IMR-90 (cell line): ENCODE measurements at regions not wholly inside any gene's neighbourhood (a gene's known extent, or its start where the extent isn't known, plus 50 kb on each side); places are given as distances from the start of the nearest gene placed in this dataset.
A peak's percentile ranks its signal among the peaks of the same experiment; 100 is the strongest.

ENCODE experiments used
- ATAC-seq: fragments of 200-7000 bp; cut with Tn5 transposase; 2 replicates; pipeline ENCODE4 v1.9.1; 2020; ENCODE audit warnings: low read depth, mild to moderate bottlenecking, moderate library complexity
- BruUV-seq: library from RNA; stranded (reverse); fragments of 400-500 nt; replicated peaks from 2 replicates; lab custom pipeline; 2021; lab: Mats Ljungman, UMichigan
- CTCF ChIA-PET: fragments of 300-600 bp; formaldehyde crosslinking; extraction: SDS; loops from one replicate; lab custom pipeline; 2021; ENCODE audit warnings: antibody characterized with exemption; lab: Yijun Ruan, JAX
- POLR2A ChIA-PET: fragments of 300-600 bp; sonication (Branson Sonifier 250); formaldehyde crosslinking; loops from one replicate; lab custom pipeline; 2022; ENCODE audit warnings: antibody characterized with exemption; ENCODE audit not compliant: unreplicated experiment; lab: Charles Lee
- DNase-seq: peaks from one replicate; pipeline ENCODE4 v3.0.0; 2013
- H2AFZ ChIP-seq: replicated peaks from 2 replicates; pipeline ENCODE3; 2013; ENCODE audit warnings: low read length, mild to moderate bottlenecking; ENCODE audit not compliant: poor library complexity
- H2AK5ac ChIP-seq: 2 replicates; pipeline ENCODE4 v1.6.1; 2013; ENCODE audit warnings: low read depth, low read length, inconsistent platforms
- H2AK9ac ChIP-seq: replicated peaks from 2 replicates; pipeline ENCODE3; 2013; ENCODE audit warnings: mild to moderate bottlenecking, low read depth, low read length, moderate library complexity; ENCODE audit not compliant: poor library complexity
- H2BK120ac ChIP-seq: 2 replicates; pipeline ENCODE4 v1.6.1; 2013; ENCODE audit warnings: low read depth, low read length, inconsistent platforms
- H2BK15ac ChIP-seq: 3 replicates; pipeline ENCODE4 v1.6.1; 2013; ENCODE audit warnings: low read depth, low read length, inconsistent platforms
- H2BK20ac ChIP-seq: 2 replicates; pipeline ENCODE4 v1.6.1; 2013; ENCODE audit warnings: low read depth, mild to moderate bottlenecking, inconsistent platforms, low read length, moderate library complexity
- H2BK5ac ChIP-seq: 2 replicates; pipeline ENCODE4 v1.6.1; 2013; ENCODE audit warnings: mild to moderate bottlenecking, low read depth, low read length, inconsistent platforms; ENCODE audit not compliant: poor library complexity, severe bottlenecking
- H3K14ac ChIP-seq: replicated peaks from 2 replicates; pipeline ENCODE4 v1.6.1; 2013; ENCODE audit warnings: low read depth, low read length, inconsistent platforms
- H3K18ac ChIP-seq: 2 replicates; pipeline ENCODE4 v1.6.1; 2013; ENCODE audit warnings: low read depth, low read length, control low read depth
- H3K23ac ChIP-seq: 2 replicates; pipeline ENCODE4 v1.6.1; 2013; ENCODE audit warnings: low read depth, low read length, inconsistent platforms
- H3K27ac ChIP-seq: 2 replicates; pipeline ENCODE4 v1.5.1; 2013; ENCODE audit warnings: mild to moderate bottlenecking, control low read depth, low read length; ENCODE audit not compliant: insufficient read depth
- H3K27me3 ChIP-seq: 2 replicates; pipeline ENCODE4 v1.6.1; 2013; ENCODE audit warnings: low read length; ENCODE audit not compliant: control insufficient read depth, insufficient read depth
- H3K36me3 ChIP-seq: 2 replicates; pipeline ENCODE4 v1.6.1; 2013; ENCODE audit warnings: low read length, mixed read lengths; ENCODE audit not compliant: control insufficient read depth, insufficient read depth
- H3K4ac ChIP-seq: 2 replicates; pipeline ENCODE4 v1.6.1; 2013; ENCODE audit warnings: low read depth, low read length, inconsistent platforms
- H3K4me1 ChIP-seq: 2 replicates; pipeline ENCODE4 v1.6.1; 2013; ENCODE audit warnings: low read length, mixed read lengths; ENCODE audit not compliant: control insufficient read depth, insufficient read depth
- H3K4me2 ChIP-seq: 2 replicates; pipeline ENCODE4 v1.6.1; 2013; ENCODE audit warnings: low read depth, mild to moderate bottlenecking, control low read depth, low read length, moderate library complexity
- H3K4me3 ChIP-seq: 2 replicates; pipeline ENCODE4 v1.5.1; 2013; ENCODE audit warnings: low read depth, mild to moderate bottlenecking, control low read depth, low read length, moderate library complexity; ENCODE audit not compliant: insufficient read depth
- H3K56ac ChIP-seq: 2 replicates; pipeline ENCODE4 v1.6.1; 2013; ENCODE audit warnings: low read length, inconsistent platforms; ENCODE audit not compliant: insufficient read depth; ENCODE audit errors: extremely low read depth
- H3K79me1 ChIP-seq, 2 experiments: 2 replicates each; pipeline ENCODE4 v1.6.1; 2013; ENCODE audit warnings: low read length in 2 of 2, inconsistent platforms in 1 of 2, low read depth in 1 of 2
- H3K9ac ChIP-seq: 2 replicates; pipeline ENCODE4 v1.6.1; 2013; ENCODE audit warnings: low read depth, low read length, control low read depth
- H3K9me1 ChIP-seq: 2 replicates; pipeline ENCODE4 v1.6.1; 2013; ENCODE audit warnings: low read length, inconsistent platforms; ENCODE audit not compliant: insufficient read depth
- H3K9me3 ChIP-seq: 2 replicates; pipeline ENCODE4 v1.6.1; 2013; ENCODE audit warnings: low read length; ENCODE audit not compliant: control insufficient read depth, insufficient read depth
- H4K20me1 ChIP-seq: 2 replicates; pipeline ENCODE4 v1.6.1; 2013; ENCODE audit warnings: low read length, inconsistent platforms; ENCODE audit not compliant: insufficient read depth
- H4K5ac ChIP-seq: 2 replicates; pipeline ENCODE4 v1.6.1; 2013; ENCODE audit warnings: mild to moderate bottlenecking, low read depth, low read length, control low read depth
- H4K8ac ChIP-seq, 2 experiments: 2 replicates each; pipeline ENCODE4 v1.6.1; 2013; ENCODE audit warnings: low read depth in 2 of 2, low read length in 2 of 2, control low read depth in 1 of 2, inconsistent platforms in 1 of 2
- H4K91ac ChIP-seq: 2 replicates; pipeline ENCODE4 v1.6.1; 2013; ENCODE audit warnings: low read depth, low read length, inconsistent platforms; ENCODE audit not compliant: insufficient read depth
- CHD1 ChIP-seq: IDR thresholded peaks from 2 replicates; pipeline ENCODE4 v1.6.1; 2012; ENCODE audit warnings: low read depth, low read length, improper control_type of control experiment
- FOS ChIP-seq: fragments of 150-350 bp; IDR thresholded peaks from 2 replicates; pipeline ENCODE4 v1.6.1; 2016; ENCODE audit warnings: low read depth, low read length
- MAFK ChIP-seq: IDR thresholded peaks from 2 replicates; pipeline ENCODE4 v1.6.1; 2012; ENCODE audit warnings: low read depth, low read length, improper control_type of control experiment
- MAZ ChIP-seq: IDR thresholded peaks from 2 replicates; pipeline ENCODE4 v1.6.1; 2012; ENCODE audit warnings: low read depth, mild to moderate bottlenecking, low read length, improper control_type of control experiment, moderate library complexity, borderline replicate concordance
- MXI1 ChIP-seq: IDR thresholded peaks from 2 replicates; pipeline ENCODE4 v1.6.1; 2012; ENCODE audit warnings: low read depth, mild to moderate bottlenecking, low read length, moderate library complexity, borderline replicate concordance
- NFE2L2 ChIP-seq: fragments of 150-350 bp; IDR thresholded peaks from 2 replicates; pipeline ENCODE4 v1.6.1; 2016; ENCODE audit warnings: low read depth, mild to moderate bottlenecking, low read length
- POLR2A ChIP-seq: IDR thresholded peaks from 2 replicates; pipeline ENCODE4 v1.6.1; 2012; ENCODE audit warnings: mild to moderate bottlenecking, low read depth, low read length
- RCOR1 ChIP-seq: IDR thresholded peaks from 2 replicates; pipeline ENCODE4 v1.6.1; 2012; ENCODE audit warnings: mild to moderate bottlenecking, low read length, improper control_type of control experiment; ENCODE audit not compliant: insufficient replicate concordance
- RFX5 ChIP-seq: IDR thresholded peaks from 2 replicates; pipeline ENCODE4 v1.8.0; 2012; ENCODE audit warnings: low read depth, mild to moderate bottlenecking, low read length, moderate library complexity
- SMC3 ChIP-seq: fragments of 150-350 bp; IDR thresholded peaks from 2 replicates; pipeline ENCODE4 v1.6.1; 2016; ENCODE audit warnings: low read depth, mild to moderate bottlenecking, antibody characterized with exemption, low read length, moderate library complexity
- WGBS, 2 experiments: methylation state at CpG; one replicate each; pipeline versions ENCODE4 v1.1.5 to v1.1.7; 2013; ENCODE audit warnings: missing lambda C conversion rate in 2 of 2; ENCODE audit not compliant: insufficient read length in 1 of 2; ENCODE audit errors: extremely low coverage in 2 of 2; 5-methylcytosine and 5-hydroxymethylcytosine counted together
- dilution Hi-C: fragments of 300-500 bp; cut with HindIII; formaldehyde crosslinking; loops from one replicate; pipeline ENCODE4 v1.14.3; 2018; ENCODE audit warnings: low sequenced_read_pairs; ENCODE audit not compliant: unreplicated experiment
- in situ Hi-C: fragments of 300-500 bp; cut with MboI; formaldehyde crosslinking; loops from 3 replicates; pipeline ENCODE4 v1.14.3; 2019; ENCODE audit warnings: low sequenced_read_pairs, inconsistent platforms, mixed read lengths
- intact Hi-C: fragments of 100-400 bp; cut with micrococcal nuclease; formaldehyde crosslinking; loops from 2 replicates; pipeline ENCODE4 v1.10.0; 2022
- TF ChIP-seq, protein P1 (sequence below): fragments of 150-350 bp; IDR thresholded peaks from 2 replicates; pipeline ENCODE4 v1.6.1; 2017; ENCODE audit warnings: mild to moderate bottlenecking, antibody characterized with exemption, low read length, low read depth
- TF ChIP-seq, protein P2 (sequence below): conservative IDR thresholded peaks from 2 replicates; pipeline ENCODE4 v1.5.1; 2012; ENCODE audit warnings: mild to moderate bottlenecking, low read depth, low read length, improper control_type of control experiment

GRCh38 chr2:185990861-185991525 lies 252.4 kb downstream of the FSIP2 start:
- Histone ChIP-seq H3K14ac (no peak overlapping the region), H3K27ac (no peak overlapping the region), H3K9ac (no peak overlapping the region), H2AK5ac (no peak overlapping the region), H2BK15ac (no peak overlapping the region), H3K23ac (no peak overlapping the region), H3K56ac (no peak overlapping the region), H3K27me3 (no peaks in the 10 kb centered on the region), H3K4me1 (no peaks in the 10 kb centered on the region), H3K36me3 (no peaks in the 10 kb centered on the region), H3K4ac (no peak overlapping the region), H2BK20ac (no peak overlapping the region), H2AFZ (no peak overlapping the region), H3K4me2 (no peak overlapping the region), H4K20me1 (no peaks in the 10 kb centered on the region), H3K4me3 (no peak overlapping the region), H3K9me1 (no peaks in the 10 kb centered on the region), H2BK5ac (no peak overlapping the region), H4K91ac (no peak overlapping the region), H3K9me3 (no peaks in the 10 kb centered on the region; the same call in 1 of the 2 replicates), H4K5ac (no peak overlapping the region), H3K18ac (no peak overlapping the region), H4K8ac (no peak overlapping the region), H2BK120ac (no peak overlapping the region), H3K79me1 (no peaks in the 10 kb centered on the region), H2AK9ac (no peak overlapping the region)
- ATAC-seq (peak; percentile 32; the same call in 1 of the 2 replicates), DNase-seq (peak; percentile 1)
- WGBS, 2 experiments, result no CpG with 5 or more reads among the region's 6 CpGs
- in situ Hi-C loops (no loop called here), intact Hi-C loops (no loop called here), dilution Hi-C loops (no loop called here)
- POLR2A ChIA-PET, result no interaction called here
- BruUV-seq, result no TSS peak
- TF ChIP-seq MAFK (no peak), SMC3 (no peak), NFE2L2 (no peak), RCOR1 (no peak), FOS (no peak), MXI1 (no peak), CHD1 (no peak), MAZ (no peak), RFX5 (no peak), POLR2A (no peak)
- TF ChIP-seq, protein P1, sequence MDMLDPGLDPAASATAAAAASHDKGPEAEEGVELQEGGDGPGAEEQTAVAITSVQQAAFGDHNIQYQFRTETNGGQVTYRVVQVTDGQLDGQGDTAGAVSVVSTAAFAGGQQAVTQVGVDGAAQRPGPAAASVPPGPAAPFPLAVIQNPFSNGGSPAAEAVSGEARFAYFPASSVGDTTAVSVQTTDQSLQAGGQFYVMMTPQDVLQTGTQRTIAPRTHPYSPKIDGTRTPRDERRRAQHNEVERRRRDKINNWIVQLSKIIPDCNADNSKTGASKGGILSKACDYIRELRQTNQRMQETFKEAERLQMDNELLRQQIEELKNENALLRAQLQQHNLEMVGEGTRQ, result no peak
- TF ChIP-seq, protein P2, sequence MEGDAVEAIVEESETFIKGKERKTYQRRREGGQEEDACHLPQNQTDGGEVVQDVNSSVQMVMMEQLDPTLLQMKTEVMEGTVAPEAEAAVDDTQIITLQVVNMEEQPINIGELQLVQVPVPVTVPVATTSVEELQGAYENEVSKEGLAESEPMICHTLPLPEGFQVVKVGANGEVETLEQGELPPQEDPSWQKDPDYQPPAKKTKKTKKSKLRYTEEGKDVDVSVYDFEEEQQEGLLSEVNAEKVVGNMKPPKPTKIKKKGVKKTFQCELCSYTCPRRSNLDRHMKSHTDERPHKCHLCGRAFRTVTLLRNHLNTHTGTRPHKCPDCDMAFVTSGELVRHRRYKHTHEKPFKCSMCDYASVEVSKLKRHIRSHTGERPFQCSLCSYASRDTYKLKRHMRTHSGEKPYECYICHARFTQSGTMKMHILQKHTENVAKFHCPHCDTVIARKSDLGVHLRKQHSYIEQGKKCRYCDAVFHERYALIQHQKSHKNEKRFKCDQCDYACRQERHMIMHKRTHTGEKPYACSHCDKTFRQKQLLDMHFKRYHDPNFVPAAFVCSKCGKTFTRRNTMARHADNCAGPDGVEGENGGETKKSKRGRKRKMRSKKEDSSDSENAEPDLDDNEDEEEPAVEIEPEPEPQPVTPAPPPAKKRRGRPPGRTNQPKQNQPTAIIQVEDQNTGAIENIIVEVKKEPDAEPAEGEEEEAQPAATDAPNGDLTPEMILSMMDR, result no peak
- CTCF ChIA-PET, result no interaction called here
